ENCODE measurements at regions not wholly inside any gene's neighbourhood (a gene's known extent, or its start where the extent isn't known, plus 50 kb on each side); places are given as distances from the start of the nearest gene placed in this dataset.

GRCh38 chr16:9412031-9412914 is 320.8 kb downstream of the HAPSTR1 start:
- Histone ChIP-seq H4K20me1 (ENCODE audit: insufficient read depth, low read depth, low read length) (0 out of 2 replicates have a peak, but pooled peaks cover 4% of the 10 kb centered on the region), H2AFZ (ENCODE audit: low read length) (no peak overlapping the region), H3K27me3 (ENCODE audit: low read length) (no peaks in the 10 kb centered on the region), H3K4me1 (ENCODE audit: low read length) (no peaks in the 10 kb centered on the region), H3K27ac (ENCODE audit: low read length) (no peak overlapping the region), H3K79me2 (ENCODE audit: low read length) (no peaks in the 10 kb centered on the region), H3K4me2 (ENCODE audit: low read depth, low read length, poor library complexity, severe bottlenecking) (no peak overlapping the region), H3K9me2 (replicated peaks; ENCODE audit: insufficient read depth, low read length) (no peaks in the 10 kb centered on the region), H3K9me3 (ENCODE audit: low read length) (no peaks in the 10 kb centered on the region), H3K9ac (ENCODE audit: low read length) (no peak overlapping the region), H3K36me3 (ENCODE audit: insufficient read depth, low read length) (no peaks in the 10 kb centered on the region), H3K4me3 (ENCODE audit: low read length) (no peak overlapping the region)
- no peak for DNase-seq

GRCh38 chr16:9412915-9413264 is 321.4 kb downstream of the HAPSTR1 start:
- Histone ChIP-seq H3K36me3 (ENCODE audit: insufficient read depth, low read length) (no peaks in the 10 kb centered on the region), H3K79me2 (ENCODE audit: low read length) (no peaks in the 10 kb centered on the region), H3K27me3 (ENCODE audit: low read length) (no peaks in the 10 kb centered on the region), H2AFZ (ENCODE audit: low read length) (no peak overlapping the region), H3K4me1 (ENCODE audit: low read length) (no peaks in the 10 kb centered on the region), H3K9ac (ENCODE audit: low read length) (no peak overlapping the region), H3K9me3 (ENCODE audit: low read length) (no peaks in the 10 kb centered on the region), H4K20me1 (ENCODE audit: insufficient read depth, low read depth, low read length) (0 out of 2 replicates have a peak, but pooled peaks cover 4% of the 10 kb centered on the region), H3K9me2 (replicated peaks; ENCODE audit: insufficient read depth, low read length) (no peaks in the 10 kb centered on the region), H3K4me3 (ENCODE audit: low read length) (no peak overlapping the region), H3K4me2 (ENCODE audit: low read depth, low read length, poor library complexity, severe bottlenecking) (no peak overlapping the region), H3K27ac (ENCODE audit: low read length) (no peak overlapping the region)
- DNase-seq = no peak

DNA sequence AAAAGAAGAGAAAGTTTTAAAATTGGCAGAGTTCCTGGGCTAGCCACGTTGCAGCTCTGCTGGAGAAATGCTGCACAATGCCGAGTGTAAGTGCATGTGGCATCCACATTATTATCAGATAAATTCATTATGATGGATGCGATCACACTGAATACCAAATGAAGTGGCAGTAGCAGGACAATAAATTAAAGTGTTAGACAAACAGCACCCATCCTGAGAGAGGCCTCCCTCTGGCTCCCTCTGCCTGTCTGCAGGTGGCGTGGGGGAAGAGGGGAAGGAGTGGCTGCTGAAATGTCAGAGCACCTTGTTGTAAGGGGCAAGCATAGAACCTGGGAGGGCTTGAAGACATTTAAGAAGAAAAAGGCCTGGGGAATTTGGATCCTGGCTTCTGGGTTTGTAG is 324.1 kb downstream of the HAPSTR1 start:
- Histone ChIP-seq H3K4me3 (ENCODE audit: low read length) (no peak overlapping the region), H3K9me2 (replicated peaks; ENCODE audit: insufficient read depth, low read length) (no peaks in the 10 kb centered on the region), H2AFZ (ENCODE audit: low read length) (no peak overlapping the region), H3K27me3 (ENCODE audit: low read length) (no peaks in the 10 kb centered on the region), H3K9me3 (ENCODE audit: low read length) (no peaks in the 10 kb centered on the region), H3K36me3 (ENCODE audit: insufficient read depth, low read length) (no peaks in the 10 kb centered on the region), H3K27ac (ENCODE audit: low read length) (no peak overlapping the region), H3K4me1 (ENCODE audit: low read length) (no peaks in the 10 kb centered on the region), H3K4me2 (ENCODE audit: low read depth, low read length, poor library complexity, severe bottlenecking) (no peak overlapping the region), H3K9ac (ENCODE audit: low read length) (no peak overlapping the region), H4K20me1 (ENCODE audit: insufficient read depth, low read depth, low read length) (no peaks in the 10 kb centered on the region), H3K79me2 (ENCODE audit: low read length) (no peaks in the 10 kb centered on the region)
- DNase-seq = no peak

DNA sequence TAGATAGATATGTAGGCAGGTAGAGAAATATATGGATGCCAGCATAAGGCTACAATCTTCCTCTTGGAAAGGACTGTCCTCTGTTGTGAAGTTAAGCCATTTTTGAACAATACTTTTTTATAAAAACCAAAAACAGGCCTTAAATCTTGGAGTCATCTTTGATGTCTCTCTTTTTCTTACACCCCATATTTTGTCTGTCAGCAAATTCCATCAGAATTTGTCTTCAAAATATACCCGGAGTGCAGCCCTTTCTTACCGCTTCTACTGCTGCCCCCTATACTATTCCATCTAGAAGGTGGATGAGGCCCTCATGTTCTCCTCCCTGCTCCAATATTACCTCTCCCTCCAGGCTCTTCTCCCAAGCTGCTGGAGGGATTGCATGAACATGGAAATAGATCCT is 326.5 kb downstream of the HAPSTR1 start:
- H3K9me3 ChIP-seq (ENCODE audit: low read length) = no peaks in the 10 kb centered on the region
- no peaks in the 10 kb centered on the region for H4K20me1 ChIP-seq (ENCODE audit: insufficient read depth, low read depth, low read length)
- no peak overlapping the region for H2AFZ ChIP-seq (ENCODE audit: low read length)
- H3K9me2 ChIP-seq (replicated peaks; ENCODE audit: insufficient read depth, low read length) = no peaks in the 10 kb centered on the region
- no peaks in the 10 kb centered on the region for H3K4me1 ChIP-seq (ENCODE audit: low read length)
- no peak for DNase-seq
- H3K79me2 ChIP-seq (ENCODE audit: low read length) = no peaks in the 10 kb centered on the region
- no peaks in the 10 kb centered on the region for H3K36me3 ChIP-seq (ENCODE audit: insufficient read depth, low read length)
- no peak overlapping the region for H3K27ac ChIP-seq (ENCODE audit: low read length)
- no peak overlapping the region for H3K4me2 ChIP-seq (ENCODE audit: low read depth, low read length, poor library complexity, severe bottlenecking)
- no peaks in the 10 kb centered on the region for H3K27me3 ChIP-seq (ENCODE audit: low read length)
- H3K4me3 ChIP-seq (ENCODE audit: low read length) = no peak overlapping the region
- no peak overlapping the region for H3K9ac ChIP-seq (ENCODE audit: low read length)

- no peak overlapping the region for H2AFZ ChIP-seq (ENCODE audit: low read length)
- H3K9ac ChIP-seq (ENCODE audit: low read length) = no peak overlapping the region
- no peak overlapping the region for H3K27ac ChIP-seq (ENCODE audit: low read length)
- H4K20me1 ChIP-seq (ENCODE audit: insufficient read depth, low read depth, low read length) = no peaks in the 10 kb centered on the region
- no peaks in the 10 kb centered on the region for H3K36me3 ChIP-seq (ENCODE audit: insufficient read depth, low read length)
- no peaks in the 10 kb centered on the region for H3K9me2 ChIP-seq (replicated peaks; ENCODE audit: insufficient read depth, low read length)
- no peaks in the 10 kb centered on the region for H3K79me2 ChIP-seq (ENCODE audit: low read length)
- no peaks in the 10 kb centered on the region for H3K9me3 ChIP-seq (ENCODE audit: low read length)
- H3K4me1 ChIP-seq (ENCODE audit: low read length) = no peaks in the 10 kb centered on the region
- no peak for DNase-seq
- H3K4me2 ChIP-seq (ENCODE audit: low read depth, low read length, poor library complexity, severe bottlenecking) = no peak overlapping the region
- no peak overlapping the region for H3K4me3 ChIP-seq (ENCODE audit: low read length)
- H3K27me3 ChIP-seq (ENCODE audit: low read length) = no peaks in the 10 kb centered on the region
Observed at GRCh38 chr16:9419161-9419560, 327.7 kb downstream of the HAPSTR1 start.

DNA sequence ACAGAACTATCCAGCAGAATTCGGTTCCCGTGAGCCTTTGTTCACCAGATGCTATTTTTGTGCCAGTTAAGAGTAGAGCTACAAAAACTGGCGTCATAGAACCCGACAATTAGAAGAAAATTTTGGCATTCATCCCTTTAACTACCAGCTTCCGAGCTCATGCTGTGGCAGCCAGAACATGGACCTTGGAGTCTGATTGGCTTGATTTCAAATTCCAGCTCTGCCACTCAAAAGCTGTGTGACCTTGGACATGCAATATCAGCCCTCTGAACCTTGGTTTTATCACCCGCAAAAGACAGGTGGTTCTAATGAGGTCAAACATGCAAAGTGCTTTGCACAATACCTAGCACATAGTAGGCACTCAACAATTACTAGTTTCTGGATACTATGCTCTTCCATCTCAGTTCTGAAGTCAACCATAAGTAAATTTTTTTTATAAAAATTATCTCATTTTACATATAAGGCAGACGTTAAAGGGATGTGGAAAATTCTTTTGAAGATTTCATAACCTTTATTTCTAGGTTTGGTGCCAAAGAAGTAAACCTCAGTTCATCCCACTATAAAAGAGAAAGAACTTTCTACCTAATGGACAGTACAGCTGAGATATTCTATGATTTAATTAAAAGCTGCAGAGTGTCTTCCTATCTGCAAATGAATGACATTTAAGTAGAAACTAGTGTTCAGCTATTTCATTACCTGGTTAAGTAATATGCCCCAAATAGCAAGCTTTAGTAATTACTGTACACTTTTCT is 331.5 kb downstream of the HAPSTR1 start:
- H3K27me3 ChIP-seq (ENCODE audit: low read length) = no peaks in the 10 kb centered on the region
- no peaks in the 10 kb centered on the region for H4K20me1 ChIP-seq (ENCODE audit: insufficient read depth, low read depth, low read length)
- no peak overlapping the region for H3K4me3 ChIP-seq (ENCODE audit: low read length)
- H3K79me2 ChIP-seq (ENCODE audit: low read length) = no peaks in the 10 kb centered on the region
- H3K36me3 ChIP-seq (ENCODE audit: insufficient read depth, low read length) = no peaks in the 10 kb centered on the region
- no peaks in the 10 kb centered on the region for H3K9me2 ChIP-seq (replicated peaks; ENCODE audit: insufficient read depth, low read length)
- H3K4me2 ChIP-seq (ENCODE audit: low read depth, low read length, poor library complexity, severe bottlenecking) = no peak overlapping the region
- H3K9ac ChIP-seq (ENCODE audit: low read length) = no peak overlapping the region
- no peaks in the 10 kb centered on the region for H3K4me1 ChIP-seq (ENCODE audit: low read length)
- no peak overlapping the region for H3K27ac ChIP-seq (ENCODE audit: low read length)
- no peak overlapping the region for H2AFZ ChIP-seq (ENCODE audit: low read length)
- no peak for DNase-seq
- H3K9me3 ChIP-seq (ENCODE audit: low read length) = no peaks in the 10 kb centered on the region

DNA sequence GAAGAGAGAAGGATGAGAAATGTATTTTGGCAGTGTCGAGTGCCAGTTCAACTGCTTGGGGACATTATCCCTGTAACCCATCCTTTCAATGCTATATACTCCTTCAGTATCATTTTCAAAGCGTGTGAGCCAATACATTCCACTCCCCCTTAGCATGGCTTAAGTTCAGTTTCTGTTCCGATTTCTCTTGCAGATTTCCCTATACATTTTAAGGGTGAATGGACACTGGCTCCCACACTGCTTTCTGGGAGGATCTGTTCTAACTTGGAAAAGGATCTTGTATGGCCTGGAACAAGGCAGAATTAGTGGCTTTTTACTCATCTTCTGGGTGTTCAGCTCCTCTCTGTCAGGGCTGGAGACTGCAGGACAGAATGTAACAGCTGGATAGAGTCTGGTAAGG is 333.8 kb downstream of the HAPSTR1 start:
- Histone ChIP-seq H4K20me1 (ENCODE audit: insufficient read depth, low read depth, low read length) (no peaks in the 10 kb centered on the region), H3K27me3 (ENCODE audit: low read length) (no peaks in the 10 kb centered on the region), H2AFZ (ENCODE audit: low read length) (no peak overlapping the region)

DNA sequence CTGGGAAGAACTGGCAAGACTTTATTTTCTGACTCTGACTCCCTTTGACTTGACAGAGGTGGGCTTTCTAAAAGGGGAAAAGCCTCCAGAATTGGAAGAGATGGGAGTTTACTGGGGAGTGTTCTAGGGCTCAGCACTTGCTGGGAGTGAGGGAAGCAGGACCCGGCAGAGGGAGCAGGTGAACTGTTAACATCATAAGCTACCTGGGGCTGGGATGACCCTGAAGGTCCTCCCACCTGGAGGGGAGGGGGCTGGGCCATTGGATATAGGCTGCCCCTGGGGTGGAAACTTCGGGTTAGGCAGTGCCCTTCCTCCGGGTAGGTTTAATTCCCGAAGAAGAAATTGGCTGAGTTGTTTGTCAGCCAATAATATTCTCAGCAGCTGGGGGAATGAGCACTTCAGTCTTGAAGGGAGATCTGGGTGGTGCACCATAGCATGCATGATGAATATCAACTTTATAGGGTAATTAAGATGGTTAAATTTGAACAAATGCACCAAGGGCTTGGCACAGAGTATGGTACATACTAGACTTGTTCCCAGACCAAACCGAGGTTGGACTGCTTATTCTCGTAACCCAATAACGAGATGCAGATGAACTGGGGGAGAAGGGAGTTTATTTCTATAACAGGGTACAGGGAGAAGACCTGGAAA is 337.0 kb downstream of the HAPSTR1 start:
- no peak overlapping the region for H3K9ac ChIP-seq (ENCODE audit: low read length)

More for the DNA sequence above, 333.8 kb downstream of the HAPSTR1 start:
- no peak overlapping the region for H3K4me3 ChIP-seq (ENCODE audit: low read length)
- no peaks in the 10 kb centered on the region for H3K4me1 ChIP-seq (ENCODE audit: low read length)
- no peaks in the 10 kb centered on the region for H3K9me3 ChIP-seq (ENCODE audit: low read length)
- DNase-seq = no peak
- H3K79me2 ChIP-seq (ENCODE audit: low read length) = no peaks in the 10 kb centered on the region
- H3K9me2 ChIP-seq (replicated peaks; ENCODE audit: insufficient read depth, low read length) = no peaks in the 10 kb centered on the region
- H3K9ac ChIP-seq (ENCODE audit: low read length) = no peak overlapping the region
- H3K36me3 ChIP-seq (ENCODE audit: insufficient read depth, low read length) = no peaks in the 10 kb centered on the region
- no peak overlapping the region for H3K4me2 ChIP-seq (ENCODE audit: low read depth, low read length, poor library complexity, severe bottlenecking)
- H3K27ac ChIP-seq (ENCODE audit: low read length) = no peak overlapping the region

More for the DNA sequence above, 337.0 kb downstream of the HAPSTR1 start:
- Histone ChIP-seq H3K27ac (ENCODE audit: low read length) (no peak overlapping the region), H3K4me3 (ENCODE audit: low read length) (no peak overlapping the region), H4K20me1 (ENCODE audit: insufficient read depth, low read depth, low read length) (no peaks in the 10 kb centered on the region), H3K9me2 (replicated peaks; ENCODE audit: insufficient read depth, low read length) (no peaks in the 10 kb centered on the region), H3K9me3 (ENCODE audit: low read length) (no peaks in the 10 kb centered on the region), H3K4me1 (ENCODE audit: low read length) (no peaks in the 10 kb centered on the region), H3K27me3 (ENCODE audit: low read length) (no peaks in the 10 kb centered on the region), H3K79me2 (ENCODE audit: low read length) (no peaks in the 10 kb centered on the region), H3K36me3 (ENCODE audit: insufficient read depth, low read length) (no peaks in the 10 kb centered on the region), H2AFZ (ENCODE audit: low read length) (no peak overlapping the region), H3K4me2 (ENCODE audit: low read depth, low read length, poor library complexity, severe bottlenecking) (no peak overlapping the region)
- no peak for DNase-seq
